PC-9 (cell line): ENCODE measurements at regions not wholly inside any gene's neighbourhood (a gene's known extent, or its start where the extent isn't known, plus 50 kb on each side); places are given as distances from the start of the nearest gene placed in this dataset.

Source experiments
- BruUV-seq: library from RNA; stranded (reverse); fragments of 400-500 nt; replicated peaks from 2 replicates; lab custom pipeline; 2021; lab: Mats Ljungman, UMichigan
- CTCF ChIA-PET: fragments of 300-600 bp; sonication (Branson Sonifier 250); formaldehyde crosslinking; loops from one replicate; lab custom pipeline; 2022; ENCODE audit warnings: antibody characterized with exemption; lab: Charles Lee
- POLR2A ChIA-PET: fragments of 300-600 bp; sonication (Branson Sonifier 250); formaldehyde crosslinking; loops from one replicate; lab custom pipeline; 2022; ENCODE audit warnings: antibody characterized with exemption; ENCODE audit not compliant: unreplicated experiment; lab: Charles Lee
- DNase-seq, 2 experiments: peaks; one replicate each; pipeline versions ENCODE4 v3.0.0 to v3.0.0-alpha.2; 2015 to 2022; ENCODE audit warnings: mixed read lengths in 1 of 2
- H2AFZ ChIP-seq: fragments of 200-600 bp; sonication (generic); 2 replicates; pipeline ENCODE4 v1.8.1; 2017; ENCODE audit warnings: antibody characterized with exemption
- H3F3A ChIP-seq: fragments of 200-600 bp; sonication (generic); 2 replicates; pipeline ENCODE4 v1.8.1; 2017; ENCODE audit warnings: antibody characterized with exemption, mild to moderate bottlenecking, low read depth; ENCODE audit not compliant: insufficient read depth
- H3K27ac ChIP-seq: fragments of 200-600 bp; sonication (generic); 2 replicates; pipeline ENCODE4 v1.6.1; 2016; ENCODE audit warnings: mixed run types
- H3K27me3 ChIP-seq: fragments of 200-600 bp; sonication (generic); 2 replicates; pipeline ENCODE4 v1.6.1; 2016; ENCODE audit warnings: low read depth, mixed run types; ENCODE audit not compliant: insufficient read depth
- H3K36me3 ChIP-seq: fragments of 200-600 bp; sonication (generic); 2 replicates; pipeline ENCODE4 v1.6.1; 2016; ENCODE audit warnings: low read depth, mixed run types
- H3K4me1 ChIP-seq: fragments of 200-600 bp; sonication (generic); replicated peaks from 2 replicates; pipeline ENCODE4 v1.6.1; 2016; ENCODE audit warnings: mixed run types; ENCODE audit not compliant: insufficient read depth
- H3K4me2 ChIP-seq: fragments of 200-600 bp; sonication (generic); 2 replicates; pipeline ENCODE4 v1.6.1; 2017; ENCODE audit warnings: mixed run types
- H3K4me3 ChIP-seq: fragments of 200-600 bp; sonication (generic); 2 replicates; pipeline ENCODE4 v1.6.1; 2016; ENCODE audit warnings: mixed run types
- H3K79me2 ChIP-seq: fragments of 200-600 bp; sonication (generic); 2 replicates; pipeline ENCODE4 v1.6.1; 2017; ENCODE audit warnings: low read depth, mixed run types
- H3K9me2 ChIP-seq: fragments of 200-600 bp; sonication (generic); 2 replicates; pipeline ENCODE4 v1.8.1; 2017; ENCODE audit warnings: mild to moderate bottlenecking; ENCODE audit not compliant: insufficient read depth
- H3K9me3 ChIP-seq: fragments of 200-600 bp; sonication (generic); 2 replicates; pipeline ENCODE4 v1.8.1; 2016; ENCODE audit warnings: low read depth; ENCODE audit not compliant: insufficient read depth
- H4K20me1 ChIP-seq: fragments of 200-600 bp; sonication (generic); 2 replicates; pipeline ENCODE4 v1.8.1; 2017; ENCODE audit not compliant: insufficient read depth
- EZH2 ChIP-seq: fragments of 200-600 bp; sonication (generic); IDR thresholded peaks from 2 replicates; pipeline ENCODE4 v1.8.0; 2017; ENCODE audit warnings: antibody characterized with exemption, low read depth
- intact Hi-C: fragments of 100-400 bp; cut with micrococcal nuclease; formaldehyde crosslinking; loops from one replicate; pipeline ENCODE4 v1.10.0; 2022; ENCODE audit not compliant: unreplicated experiment
- TF ChIP-seq, protein P1 (sequence below): fragments of 200-600 bp; sonication (generic); conservative IDR thresholded peaks from 2 replicates; pipeline ENCODE4 v1.6.1; 2017; ENCODE audit warnings: mixed run types, antibody characterized with exemption, mild to moderate bottlenecking, moderate library complexity

DNA sequence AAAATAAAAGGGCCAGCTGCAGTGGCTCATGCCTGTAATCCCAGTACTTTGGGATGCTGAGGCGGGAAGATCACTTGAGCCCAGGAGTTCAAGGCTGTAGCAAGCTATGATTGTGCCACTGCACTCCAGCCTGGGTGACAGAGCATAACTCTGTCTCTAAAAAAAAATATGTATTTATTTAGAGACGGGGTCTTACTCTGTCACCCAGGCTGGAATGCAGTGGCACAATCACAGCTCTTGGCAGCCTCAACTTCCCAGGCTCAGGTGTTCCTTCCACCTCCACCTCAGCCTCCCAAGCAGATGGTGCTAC, 179.3 kb upstream of the ATF7IP start:
- Histone ChIP-seq H3K36me3 (no peaks in the 10 kb centered on the region), H3K9me2 (no peaks in the 10 kb centered on the region), H3K4me2 (no peak overlapping the region), H2AFZ (no peak overlapping the region), H3F3A (no peaks in the 10 kb centered on the region), H3K4me3 (no peak overlapping the region), H3K27ac (no peak overlapping the region), H3K79me2 (no peaks in the 10 kb centered on the region), H4K20me1 (no peaks in the 10 kb centered on the region), H3K9me3 (no peaks in the 10 kb centered on the region), H3K4me1 (0 out of 2 replicates have a peak, but pooled peaks cover 7% of the 10 kb centered on the region), H3K27me3 (no peaks in the 10 kb centered on the region)
- ChIA-PET POLR2A (interaction anchor here (0.7 kb wide), 1 partner anchor 24 kb away, joined by 3 read pairs; no protein-coding TSS in a partner anchor), CTCF (interaction anchor here (0.5 to 1.1 kb wide), 7 partner anchors 35 to 1794 kb away, joined by 3 to 6 read pairs (median 4); partner anchors contain the start of gene ATF7IP)
- no peak for DNase-seq
- TF ChIP-seq, protein P1, sequence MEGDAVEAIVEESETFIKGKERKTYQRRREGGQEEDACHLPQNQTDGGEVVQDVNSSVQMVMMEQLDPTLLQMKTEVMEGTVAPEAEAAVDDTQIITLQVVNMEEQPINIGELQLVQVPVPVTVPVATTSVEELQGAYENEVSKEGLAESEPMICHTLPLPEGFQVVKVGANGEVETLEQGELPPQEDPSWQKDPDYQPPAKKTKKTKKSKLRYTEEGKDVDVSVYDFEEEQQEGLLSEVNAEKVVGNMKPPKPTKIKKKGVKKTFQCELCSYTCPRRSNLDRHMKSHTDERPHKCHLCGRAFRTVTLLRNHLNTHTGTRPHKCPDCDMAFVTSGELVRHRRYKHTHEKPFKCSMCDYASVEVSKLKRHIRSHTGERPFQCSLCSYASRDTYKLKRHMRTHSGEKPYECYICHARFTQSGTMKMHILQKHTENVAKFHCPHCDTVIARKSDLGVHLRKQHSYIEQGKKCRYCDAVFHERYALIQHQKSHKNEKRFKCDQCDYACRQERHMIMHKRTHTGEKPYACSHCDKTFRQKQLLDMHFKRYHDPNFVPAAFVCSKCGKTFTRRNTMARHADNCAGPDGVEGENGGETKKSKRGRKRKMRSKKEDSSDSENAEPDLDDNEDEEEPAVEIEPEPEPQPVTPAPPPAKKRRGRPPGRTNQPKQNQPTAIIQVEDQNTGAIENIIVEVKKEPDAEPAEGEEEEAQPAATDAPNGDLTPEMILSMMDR: peak; percentile 5; the same call in 1 of the 2 replicates
- no peak for TF ChIP-seq EZH2
- no TSS peak for BruUV-seq
- intact Hi-C loops: loop anchor here (1.0 to 2.0 kb wide), 5 partner anchors 53 to 809 kb away; partner anchors contain the start of gene ATF7IP

DNA sequence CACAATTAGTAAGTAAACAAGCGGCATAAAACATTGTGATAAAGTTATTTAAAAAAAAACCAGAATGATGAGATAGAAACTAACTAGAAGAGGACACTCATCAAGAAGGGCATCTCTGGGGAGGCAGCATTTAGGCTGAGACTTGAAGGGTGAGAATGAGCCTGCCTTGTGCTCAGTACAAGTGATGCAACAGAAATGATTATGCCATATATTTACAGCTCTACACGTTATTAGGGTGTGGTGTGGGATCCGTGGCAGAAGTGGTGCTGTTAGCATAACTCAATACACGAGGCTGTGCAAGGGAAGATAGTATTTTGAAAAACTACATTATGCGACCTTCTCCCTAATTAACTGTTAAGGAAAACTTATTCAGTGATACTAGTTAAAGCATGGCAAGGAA, 178.5 kb upstream of the ATF7IP start:
- CTCF ChIA-PET: interaction anchor here (0.7 to 0.9 kb wide), 2 partner anchors 267 to 1795 kb away, joined by 3 to 4 read pairs; no protein-coding TSS in a partner anchor
- POLR2A ChIA-PET: interaction anchor here (0.7 kb wide), 1 partner anchor 182 kb away, joined by 5 read pairs; no protein-coding TSS in a partner anchor
- intact Hi-C loops: loop anchor here (2.0 kb wide), 3 partner anchors 52 to 808 kb away; partner anchors contain the start of gene ATF7IP

GRCh38 chr12:14187966-14188365, 177.5 kb upstream of the ATF7IP start:
- Histone ChIP-seq H3K27me3 (no peaks in the 10 kb centered on the region), H3K79me2 (no peaks in the 10 kb centered on the region), H4K20me1 (no peaks in the 10 kb centered on the region), H2AFZ (no peak overlapping the region), H3K4me2 (no peak overlapping the region), H3K27ac (no peak overlapping the region), H3K4me3 (no peak overlapping the region), H3K4me1 (0 out of 2 replicates have a peak, but pooled peaks cover 7% of the 10 kb centered on the region), H3K9me3 (no peaks in the 10 kb centered on the region), H3K9me2 (no peaks in the 10 kb centered on the region), H3K36me3 (no peaks in the 10 kb centered on the region), H3F3A (no peaks in the 10 kb centered on the region)
- no TSS peak for BruUV-seq
- no peak for DNase-seq
- POLR2A ChIA-PET: no interaction called here
- TF ChIP-seq, protein P1: no peak
- TF ChIP-seq EZH2: no peak
- CTCF ChIA-PET: interaction anchor here (0.6 kb wide), 1 partner anchor 37 kb away, joined by 3 read pairs; no protein-coding TSS in a partner anchor
- intact Hi-C loops: loop anchor here (2.0 kb wide), 3 partner anchors 51 to 807 kb away; partner anchors contain the start of gene ATF7IP

More for the DNA sequence above, 178.5 kb upstream of the ATF7IP start:
- H3K4me1 ChIP-seq: 0 out of 2 replicates have a peak, but pooled peaks cover 7% of the 10 kb centered on the region
- no peak overlapping the region for H3K27ac ChIP-seq
- no peak for DNase-seq
- no peaks in the 10 kb centered on the region for H3K9me2 ChIP-seq
- no peaks in the 10 kb centered on the region for H3K27me3 ChIP-seq
- BruUV-seq: no TSS peak
- H2AFZ ChIP-seq: no peak overlapping the region
- H3K9me3 ChIP-seq: no peaks in the 10 kb centered on the region
- H3F3A ChIP-seq: no peaks in the 10 kb centered on the region
- H3K79me2 ChIP-seq: no peaks in the 10 kb centered on the region
- H3K36me3 ChIP-seq: no peaks in the 10 kb centered on the region
- no peak overlapping the region for H3K4me2 ChIP-seq
- H3K4me3 ChIP-seq: no peak overlapping the region
- TF ChIP-seq, protein P1: no peak
- no peak for TF ChIP-seq EZH2
- H4K20me1 ChIP-seq: no peaks in the 10 kb centered on the region
